IMR-90 (cell line): ENCODE measurements at regions not wholly inside any gene's neighbourhood (a gene's known extent, or its start where the extent isn't known, plus 50 kb on each side); places are given as distances from the start of the nearest gene placed in this dataset.
"Not testable (repeated sequence)": the region's sequence is repeated elsewhere in the genome, so short reads cannot be mapped to it uniquely, and the experiment has no call there.

Source experiments
- ATAC-seq: fragments of 200-7000 bp; cut with Tn5 transposase; 2 replicates; pipeline ENCODE4 v1.9.1; 2020; ENCODE audit warnings: low read depth, mild to moderate bottlenecking, moderate library complexity
- BruUV-seq: library from RNA; stranded (reverse); fragments of 400-500 nt; replicated peaks from 2 replicates; lab custom pipeline; 2021; lab: Mats Ljungman, UMichigan
- CTCF ChIA-PET: fragments of 300-600 bp; formaldehyde crosslinking; extraction: SDS; loops from one replicate; lab custom pipeline; 2021; ENCODE audit warnings: antibody characterized with exemption; lab: Yijun Ruan, JAX
- POLR2A ChIA-PET: fragments of 300-600 bp; sonication (Branson Sonifier 250); formaldehyde crosslinking; loops from one replicate; lab custom pipeline; 2022; ENCODE audit warnings: antibody characterized with exemption; ENCODE audit not compliant: unreplicated experiment; lab: Charles Lee
- DNase-seq: peaks from one replicate; pipeline ENCODE4 v3.0.0; 2013
- H2AFZ ChIP-seq: replicated peaks from 2 replicates; pipeline ENCODE3; 2013; ENCODE audit warnings: low read length, mild to moderate bottlenecking; ENCODE audit not compliant: poor library complexity
- H2AK5ac ChIP-seq: 2 replicates; pipeline ENCODE4 v1.6.1; 2013; ENCODE audit warnings: low read depth, low read length, inconsistent platforms
- H2AK9ac ChIP-seq: replicated peaks from 2 replicates; pipeline ENCODE3; 2013; ENCODE audit warnings: mild to moderate bottlenecking, low read depth, low read length, moderate library complexity; ENCODE audit not compliant: poor library complexity
- H2BK120ac ChIP-seq: 2 replicates; pipeline ENCODE4 v1.6.1; 2013; ENCODE audit warnings: low read depth, low read length, inconsistent platforms
- H2BK15ac ChIP-seq: 3 replicates; pipeline ENCODE4 v1.6.1; 2013; ENCODE audit warnings: low read depth, low read length, inconsistent platforms
- H2BK20ac ChIP-seq: 2 replicates; pipeline ENCODE4 v1.6.1; 2013; ENCODE audit warnings: low read depth, mild to moderate bottlenecking, inconsistent platforms, low read length, moderate library complexity
- H2BK5ac ChIP-seq: 2 replicates; pipeline ENCODE4 v1.6.1; 2013; ENCODE audit warnings: mild to moderate bottlenecking, low read depth, low read length, inconsistent platforms; ENCODE audit not compliant: poor library complexity, severe bottlenecking
- H3K14ac ChIP-seq: replicated peaks from 2 replicates; pipeline ENCODE4 v1.6.1; 2013; ENCODE audit warnings: low read depth, low read length, inconsistent platforms
- H3K18ac ChIP-seq: 2 replicates; pipeline ENCODE4 v1.6.1; 2013; ENCODE audit warnings: low read depth, low read length, control low read depth
- H3K23ac ChIP-seq: 2 replicates; pipeline ENCODE4 v1.6.1; 2013; ENCODE audit warnings: low read depth, low read length, inconsistent platforms
- H3K27ac ChIP-seq: 2 replicates; pipeline ENCODE4 v1.5.1; 2013; ENCODE audit warnings: mild to moderate bottlenecking, control low read depth, low read length; ENCODE audit not compliant: insufficient read depth
- H3K27me3 ChIP-seq: 2 replicates; pipeline ENCODE4 v1.6.1; 2013; ENCODE audit warnings: low read length; ENCODE audit not compliant: control insufficient read depth, insufficient read depth
- H3K36me3 ChIP-seq: 2 replicates; pipeline ENCODE4 v1.6.1; 2013; ENCODE audit warnings: low read length, mixed read lengths; ENCODE audit not compliant: control insufficient read depth, insufficient read depth
- H3K4ac ChIP-seq: 2 replicates; pipeline ENCODE4 v1.6.1; 2013; ENCODE audit warnings: low read depth, low read length, inconsistent platforms
- H3K4me1 ChIP-seq: 2 replicates; pipeline ENCODE4 v1.6.1; 2013; ENCODE audit warnings: low read length, mixed read lengths; ENCODE audit not compliant: control insufficient read depth, insufficient read depth
- H3K4me2 ChIP-seq: 2 replicates; pipeline ENCODE4 v1.6.1; 2013; ENCODE audit warnings: low read depth, mild to moderate bottlenecking, control low read depth, low read length, moderate library complexity
- H3K4me3 ChIP-seq: 2 replicates; pipeline ENCODE4 v1.5.1; 2013; ENCODE audit warnings: low read depth, mild to moderate bottlenecking, control low read depth, low read length, moderate library complexity; ENCODE audit not compliant: insufficient read depth
- H3K56ac ChIP-seq: 2 replicates; pipeline ENCODE4 v1.6.1; 2013; ENCODE audit warnings: low read length, inconsistent platforms; ENCODE audit not compliant: insufficient read depth; ENCODE audit errors: extremely low read depth
- H3K79me1 ChIP-seq, 2 experiments: 2 replicates each; pipeline ENCODE4 v1.6.1; 2013; ENCODE audit warnings: low read length in 2 of 2, inconsistent platforms in 1 of 2, low read depth in 1 of 2
- H3K9ac ChIP-seq: 2 replicates; pipeline ENCODE4 v1.6.1; 2013; ENCODE audit warnings: low read depth, low read length, control low read depth
- H3K9me1 ChIP-seq: 2 replicates; pipeline ENCODE4 v1.6.1; 2013; ENCODE audit warnings: low read length, inconsistent platforms; ENCODE audit not compliant: insufficient read depth
- H3K9me3 ChIP-seq: 2 replicates; pipeline ENCODE4 v1.6.1; 2013; ENCODE audit warnings: low read length; ENCODE audit not compliant: control insufficient read depth, insufficient read depth
- H4K20me1 ChIP-seq: 2 replicates; pipeline ENCODE4 v1.6.1; 2013; ENCODE audit warnings: low read length, inconsistent platforms; ENCODE audit not compliant: insufficient read depth
- H4K5ac ChIP-seq: 2 replicates; pipeline ENCODE4 v1.6.1; 2013; ENCODE audit warnings: mild to moderate bottlenecking, low read depth, low read length, control low read depth
- H4K8ac ChIP-seq, 2 experiments: 2 replicates each; pipeline ENCODE4 v1.6.1; 2013; ENCODE audit warnings: low read depth in 2 of 2, low read length in 2 of 2, control low read depth in 1 of 2, inconsistent platforms in 1 of 2
- H4K91ac ChIP-seq: 2 replicates; pipeline ENCODE4 v1.6.1; 2013; ENCODE audit warnings: low read depth, low read length, inconsistent platforms; ENCODE audit not compliant: insufficient read depth
- BHLHE40 ChIP-seq: fragments of 150-350 bp; IDR thresholded peaks from 2 replicates; pipeline ENCODE4 v1.6.1; 2016; ENCODE audit warnings: mild to moderate bottlenecking, low read depth, low read length
- MAFK ChIP-seq: IDR thresholded peaks from 2 replicates; pipeline ENCODE4 v1.6.1; 2012; ENCODE audit warnings: low read depth, low read length, improper control_type of control experiment
- NFE2L2 ChIP-seq: fragments of 150-350 bp; IDR thresholded peaks from 2 replicates; pipeline ENCODE4 v1.6.1; 2016; ENCODE audit warnings: low read depth, mild to moderate bottlenecking, low read length
- RAD21 ChIP-seq: IDR thresholded peaks from 2 replicates; pipeline ENCODE4 v1.6.1; 2012; ENCODE audit warnings: low read length, improper control_type of control experiment
- RCOR1 ChIP-seq: IDR thresholded peaks from 2 replicates; pipeline ENCODE4 v1.6.1; 2012; ENCODE audit warnings: mild to moderate bottlenecking, low read length, improper control_type of control experiment; ENCODE audit not compliant: insufficient replicate concordance
- WGBS, 2 experiments: methylation state at CpG; one replicate each; pipeline versions ENCODE4 v1.1.5 to v1.1.7; 2013; ENCODE audit warnings: missing lambda C conversion rate in 2 of 2; ENCODE audit not compliant: insufficient read length in 1 of 2; ENCODE audit errors: extremely low coverage in 2 of 2; 5-methylcytosine and 5-hydroxymethylcytosine counted together
- dilution Hi-C: fragments of 300-500 bp; cut with HindIII; formaldehyde crosslinking; loops from one replicate; pipeline ENCODE4 v1.14.3; 2018; ENCODE audit warnings: low sequenced_read_pairs; ENCODE audit not compliant: unreplicated experiment
- in situ Hi-C: fragments of 300-500 bp; cut with MboI; formaldehyde crosslinking; loops from 3 replicates; pipeline ENCODE4 v1.14.3; 2019; ENCODE audit warnings: low sequenced_read_pairs, inconsistent platforms, mixed read lengths
- intact Hi-C: fragments of 100-400 bp; cut with micrococcal nuclease; formaldehyde crosslinking; loops from 2 replicates; pipeline ENCODE4 v1.10.0; 2022

DNA sequence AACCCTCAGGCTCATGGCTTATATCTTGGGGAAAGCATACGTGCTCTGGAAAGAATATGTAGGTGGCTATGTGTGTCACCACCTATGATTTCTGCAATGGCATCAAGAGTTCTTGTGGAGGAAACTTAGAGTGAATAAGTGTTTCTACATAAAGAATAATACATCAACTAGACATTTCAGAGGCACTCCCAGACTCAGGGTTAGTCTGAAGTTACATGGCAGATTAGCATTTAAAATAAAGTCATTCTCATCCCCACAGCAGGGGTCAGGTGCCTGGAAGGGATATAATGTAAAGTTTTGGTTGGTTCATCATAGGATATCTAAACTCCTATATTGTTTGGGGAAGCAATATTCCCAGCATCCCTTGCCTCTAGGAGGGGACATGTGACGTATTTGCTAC is 182.1 kb downstream of the PCTP start:
- Histone ChIP-seq H3K14ac (no peak overlapping the region), H3K4ac (no peak overlapping the region), H3K27ac (no peak overlapping the region), H3K27me3 (no peaks in the 10 kb centered on the region), H2BK5ac (no peak overlapping the region), H3K4me2 (no peak overlapping the region), H2AK9ac (no peak overlapping the region), H3K56ac (no peak overlapping the region), H3K23ac (no peak overlapping the region), H2BK20ac (no peak overlapping the region), H4K20me1 (no peaks in the 10 kb centered on the region), H3K79me1 (no peaks in the 10 kb centered on the region), H3K4me3 (no peak overlapping the region), H3K4me1 (no peaks in the 10 kb centered on the region), H3K9ac (no peak overlapping the region), H2AK5ac (no peak overlapping the region), H3K9me3 (no peaks in the 10 kb centered on the region), H3K36me3 (no peaks in the 10 kb centered on the region), H2BK15ac (no peak overlapping the region), H3K18ac (no peak overlapping the region), H2BK120ac (no peak overlapping the region), H4K91ac (no peak overlapping the region), H3K9me1 (no peaks in the 10 kb centered on the region), H4K8ac (no peak overlapping the region), H2AFZ (no peak overlapping the region), H4K5ac (no peak overlapping the region)
- no CpG with 5 or more reads among the region's 2 CpGs for WGBS, 2 experiments
- intact Hi-C loops (no loop called here), in situ Hi-C loops (no loop called here), dilution Hi-C loops (no loop called here)
- ChIA-PET CTCF (no interaction called here), POLR2A (no interaction called here)
- TF ChIP-seq BHLHE40 (no peak), MAFK (no peak), RAD21 (no peak), NFE2L2 (no peak), RCOR1 (no peak)
- no peak for DNase-seq
- ATAC-seq, result no peak
- BruUV-seq, result no TSS peak

GRCh38 chr17:55939181-55939810 is 188.4 kb downstream of the PCTP start:
- H4K8ac ChIP-seq, H3K4me1 ChIP-seq, H3K56ac ChIP-seq, H2AK5ac ChIP-seq, CTCF ChIA-PET, H3K36me3 ChIP-seq, H2AK9ac ChIP-seq, H3K79me1 ChIP-seq, H3K27me3 ChIP-seq, H3K14ac ChIP-seq, in situ Hi-C loops, H3K27ac ChIP-seq, H3K9me1 ChIP-seq, intact Hi-C loops, H3K9me3 ChIP-seq, H4K5ac ChIP-seq, H3K18ac ChIP-seq, H2BK120ac ChIP-seq, H2BK15ac ChIP-seq, POLR2A ChIA-PET, H2AFZ ChIP-seq, H3K4me3 ChIP-seq, H2BK20ac ChIP-seq, DNase-seq, H3K9ac ChIP-seq, ATAC-seq, H3K23ac ChIP-seq, H2BK5ac ChIP-seq, dilution Hi-C loops, H4K91ac ChIP-seq, H4K20me1 ChIP-seq, H3K4ac ChIP-seq, H3K4me2 ChIP-seq, BruUV-seq: not testable (repeated sequence)
- WGBS, 2 experiments, result 27% methylated on average over 3 of the region's 8 CpGs; no CpG with 5 or more reads in 1 of the 2 experiments
